ENCODE measurements at regions not wholly inside any gene's neighbourhood (a gene's known extent, or its start where the extent isn't known, plus 50 kb on each side); places are given as distances from the start of the nearest gene placed in this dataset.

DNA sequence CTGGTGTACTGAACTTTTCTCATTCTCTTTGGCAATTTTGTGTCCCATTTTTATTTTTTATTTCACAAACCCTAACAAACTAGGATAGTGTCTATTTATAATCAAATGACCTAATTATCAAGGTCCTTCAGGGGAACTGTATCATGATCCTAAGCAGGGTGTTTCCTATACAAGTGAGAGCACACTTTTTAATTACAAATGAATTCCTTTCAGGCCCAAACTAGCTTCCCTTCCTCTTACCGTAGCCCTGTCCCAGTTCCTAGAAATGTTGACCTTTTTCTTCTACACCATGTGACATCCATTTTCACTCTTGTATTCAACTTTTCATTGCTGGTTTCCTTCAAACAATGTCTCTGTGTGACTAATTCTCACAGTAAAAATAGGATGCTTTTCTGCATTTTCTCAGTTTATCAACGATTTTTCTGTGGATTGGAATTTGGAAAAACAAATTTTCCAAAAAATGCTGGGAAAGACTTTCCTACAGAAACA is 411.4 kb downstream of the CCDC91 start:
- H3K4me1 Mint-ChIP-seq (ENCODE audit: low read depth in 2 of 2): no peaks in the 10 kb centered on the region
- ATAC-seq (replicated peaks) (no peak), DNase-seq (no peak)
- no peaks in the 10 kb centered on the region for H3K9me3 Mint-ChIP-seq
- no peaks in the 10 kb centered on the region for H3K36me3 Mint-ChIP-seq (ENCODE audit: insufficient read depth)
- no peak overlapping the region for H3K4me3 Mint-ChIP-seq
- no peaks in the 10 kb centered on the region for H3K27me3 Mint-ChIP-seq
- H3K27ac Mint-ChIP-seq: no peak overlapping the region

- no peak for ATAC-seq (replicated peaks)
- no peak for DNase-seq
- no peak overlapping the region for H3K27ac Mint-ChIP-seq
- no peaks in the 10 kb centered on the region for H3K27me3 Mint-ChIP-seq
- peaks cover 7 to 9% of the 10 kb centered on the region in 2 donors for H3K9me3 Mint-ChIP-seq
- no peaks in the 10 kb centered on the region for H3K4me1 Mint-ChIP-seq (ENCODE audit: low read depth in 2 of 2)
- H3K36me3 Mint-ChIP-seq (ENCODE audit: insufficient read depth): no peaks in the 10 kb centered on the region
- no peak overlapping the region for H3K4me3 Mint-ChIP-seq
Measured at GRCh38 chr12:28602786-28603185, 412.5 kb downstream of the CCDC91 start.

DNA sequence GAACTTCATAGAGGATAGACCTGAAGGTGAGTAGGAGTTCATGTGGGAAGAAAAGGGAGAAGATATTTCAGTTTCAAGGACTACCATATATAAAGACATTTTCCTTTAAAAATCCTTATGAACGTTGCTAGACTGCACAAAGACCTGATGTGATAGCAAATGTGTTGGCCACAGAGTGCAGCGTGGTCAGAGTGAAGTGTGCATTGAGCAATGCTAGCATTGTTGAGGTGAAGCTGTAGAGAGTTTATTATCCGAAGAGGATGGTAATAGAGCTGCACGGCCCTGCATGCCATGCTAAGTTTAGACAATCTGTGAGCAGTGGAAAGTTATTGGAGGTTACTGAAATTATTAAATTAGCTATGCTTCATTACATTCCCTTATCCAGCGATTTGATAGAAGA is 413.0 kb downstream of the CCDC91 start:
- H3K27ac Mint-ChIP-seq: no peak overlapping the region
- ATAC-seq (replicated peaks) (no peak), DNase-seq (no peak)
- H3K27me3 Mint-ChIP-seq: no peaks in the 10 kb centered on the region
- H3K36me3 Mint-ChIP-seq (ENCODE audit: insufficient read depth): no peaks in the 10 kb centered on the region
- no peak overlapping the region for H3K4me3 Mint-ChIP-seq
- H3K9me3 Mint-ChIP-seq: peaks cover 11 to 13% of the 10 kb centered on the region in 2 donors
- no peaks in the 10 kb centered on the region for H3K4me1 Mint-ChIP-seq (ENCODE audit: low read depth in 2 of 2)

GRCh38 chr12:28603801-28604200 is 413.5 kb downstream of the CCDC91 start:
- Mint-ChIP-seq H3K27ac (no peak overlapping the region), H3K9me3 (peaks cover 11 to 13% of the 10 kb centered on the region in 2 donors), H3K36me3 (ENCODE audit: insufficient read depth) (no peaks in the 10 kb centered on the region), H3K4me1 (ENCODE audit: low read depth in 2 of 2) (no peaks in the 10 kb centered on the region), H3K4me3 (no peak overlapping the region), H3K27me3 (no peaks in the 10 kb centered on the region)
- ATAC-seq (replicated peaks): no peak
- no peak for DNase-seq

DNA sequence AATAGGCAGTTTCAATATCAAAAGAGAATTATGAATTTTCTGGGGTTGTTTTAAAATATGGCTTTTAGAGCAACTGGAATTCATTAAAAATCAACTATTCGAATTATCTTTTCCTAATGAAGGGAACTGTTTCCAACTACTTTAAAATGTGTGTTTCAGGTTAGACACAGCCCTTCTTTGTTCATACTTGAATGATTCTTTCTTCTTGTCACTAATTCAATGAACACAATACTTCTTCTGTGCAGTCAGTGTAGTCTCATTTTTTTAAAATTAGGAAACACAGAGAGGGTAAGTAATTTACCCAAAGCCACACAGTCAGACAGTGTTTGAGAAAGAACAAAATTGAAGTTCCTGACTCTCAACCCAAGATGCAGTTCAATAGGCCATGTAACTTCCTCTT is 414.0 kb downstream of the CCDC91 start:
- DNase-seq (no peak), ATAC-seq (replicated peaks) (no peak)
- no peaks in the 10 kb centered on the region for H3K36me3 Mint-ChIP-seq (ENCODE audit: insufficient read depth)
- no peaks in the 10 kb centered on the region for H3K4me1 Mint-ChIP-seq (ENCODE audit: low read depth in 2 of 2)
- H3K9me3 Mint-ChIP-seq: peaks cover 11 to 13% of the 10 kb centered on the region in 2 donors
- no peaks in the 10 kb centered on the region for H3K27me3 Mint-ChIP-seq
- no peak overlapping the region for H3K4me3 Mint-ChIP-seq
- H3K27ac Mint-ChIP-seq: no peak overlapping the region

DNA sequence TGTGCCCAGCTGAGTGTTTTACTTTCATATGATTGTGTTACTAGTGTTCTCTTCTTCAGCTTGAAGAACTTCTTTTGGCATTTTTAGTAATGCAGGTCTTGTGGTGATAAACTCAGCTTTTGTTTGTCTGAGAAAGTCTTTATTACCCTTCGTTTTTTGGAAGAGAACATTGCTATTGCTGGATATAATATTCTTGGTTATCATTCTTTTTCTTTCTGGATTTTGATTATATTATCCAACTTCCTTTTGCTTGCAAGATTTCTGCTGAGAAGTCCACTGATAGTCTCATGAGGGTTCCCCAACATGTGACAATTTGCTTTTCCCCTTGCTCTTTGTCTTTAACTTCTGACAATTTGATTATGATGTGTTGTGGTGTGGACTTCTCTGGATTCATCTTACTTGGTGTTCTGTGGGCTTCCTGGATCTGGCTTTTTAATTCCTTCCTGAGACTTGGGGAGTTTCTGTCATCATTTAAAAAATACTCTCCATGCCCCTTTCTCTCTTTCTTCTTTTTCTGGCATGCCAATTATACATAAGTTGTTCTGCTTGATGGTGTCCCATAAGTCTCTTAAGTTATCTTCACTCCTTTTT is 416.8 kb downstream of the CCDC91 start:
- Mint-ChIP-seq H3K4me1 (ENCODE audit: low read depth in 2 of 2) (no peaks in the 10 kb centered on the region), H3K4me3 (no peak overlapping the region), H3K36me3 (ENCODE audit: insufficient read depth) (no peaks in the 10 kb centered on the region), H3K27me3 (peaks cover 5 to 8% of the 10 kb centered on the region in 2 donors), H3K27ac (peak overlapping the region in 1 of 2 donors; percentile 35), H3K9me3 (peaks cover 11 to 21% of the 10 kb centered on the region in 2 donors)
- ATAC-seq (replicated peaks): no peak
- DNase-seq: no peak

DNA sequence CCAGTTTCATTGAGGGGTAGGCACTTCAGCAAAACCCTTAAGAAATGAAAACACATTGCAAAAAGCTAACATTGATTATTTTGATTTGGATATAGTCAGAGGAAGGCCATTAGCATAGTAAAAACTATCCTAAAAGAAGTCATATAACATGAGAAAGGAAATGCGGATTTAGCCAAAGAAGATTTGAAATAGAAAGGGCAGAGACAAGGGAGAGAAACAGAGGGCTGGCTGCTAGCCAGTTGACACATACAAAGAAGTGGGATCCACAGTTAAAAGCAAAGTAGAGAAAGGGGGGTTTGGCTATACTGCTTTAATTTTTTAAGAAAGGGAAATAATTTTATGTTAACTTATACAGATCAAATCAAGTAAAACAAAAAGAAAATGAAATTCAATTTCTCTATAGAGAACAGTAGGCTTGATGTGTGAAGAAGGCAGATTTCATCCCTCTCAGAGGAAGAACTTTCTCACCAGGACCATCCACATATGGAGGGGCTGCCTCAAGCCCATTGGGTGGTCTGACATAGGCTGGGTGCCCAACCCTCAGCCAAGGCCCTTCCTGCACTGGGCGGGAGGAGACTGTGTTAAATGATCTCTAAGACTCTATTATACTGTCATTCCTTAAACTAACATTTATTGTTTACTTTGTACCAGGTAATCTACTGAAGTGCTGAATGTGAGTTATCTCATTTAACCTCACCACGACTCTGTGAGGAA is 420.3 kb downstream of the CCDC91 start:
- Mint-ChIP-seq H3K36me3 (ENCODE audit: insufficient read depth) (no peaks in the 10 kb centered on the region), H3K4me1 (ENCODE audit: low read depth in 2 of 2) (no peaks in the 10 kb centered on the region), H3K4me3 (no peak overlapping the region), H3K27ac (no peak overlapping the region), H3K27me3 (peaks cover 5 to 20% of the 10 kb centered on the region in 2 donors), H3K9me3 (peaks cover 11 to 21% of the 10 kb centered on the region in 2 donors)
- no peak for DNase-seq
- no peak for ATAC-seq (replicated peaks)

GRCh38 chr12:28611115-28611435 is 420.8 kb downstream of the CCDC91 start:
- H3K4me1 Mint-ChIP-seq (ENCODE audit: low read depth in 2 of 2): no peaks in the 10 kb centered on the region
- H3K9me3 Mint-ChIP-seq: peaks cover 11 to 21% of the 10 kb centered on the region in 2 donors
- no peak for DNase-seq
- H3K36me3 Mint-ChIP-seq (ENCODE audit: insufficient read depth): no peaks in the 10 kb centered on the region
- H3K27ac Mint-ChIP-seq: no peak overlapping the region
- ATAC-seq (replicated peaks): no peak
- H3K27me3 Mint-ChIP-seq: peaks cover 5 to 20% of the 10 kb centered on the region in 2 donors
- no peak overlapping the region for H3K4me3 Mint-ChIP-seq

- H3K4me1 Mint-ChIP-seq (ENCODE audit: low read depth in 2 of 2): no peaks in the 10 kb centered on the region
- DNase-seq (no peak), ATAC-seq (replicated peaks) (no peak)
- peaks cover 11 to 21% of the 10 kb centered on the region in 2 donors for H3K9me3 Mint-ChIP-seq
- H3K36me3 Mint-ChIP-seq (ENCODE audit: insufficient read depth): no peaks in the 10 kb centered on the region
- no peak overlapping the region for H3K27ac Mint-ChIP-seq
- peaks cover 5 to 20% of the 10 kb centered on the region in 2 donors for H3K27me3 Mint-ChIP-seq
- H3K4me3 Mint-ChIP-seq: no peak overlapping the region
Measured at GRCh38 chr12:28611449-28611848, 421.2 kb downstream of the CCDC91 start.

DNA sequence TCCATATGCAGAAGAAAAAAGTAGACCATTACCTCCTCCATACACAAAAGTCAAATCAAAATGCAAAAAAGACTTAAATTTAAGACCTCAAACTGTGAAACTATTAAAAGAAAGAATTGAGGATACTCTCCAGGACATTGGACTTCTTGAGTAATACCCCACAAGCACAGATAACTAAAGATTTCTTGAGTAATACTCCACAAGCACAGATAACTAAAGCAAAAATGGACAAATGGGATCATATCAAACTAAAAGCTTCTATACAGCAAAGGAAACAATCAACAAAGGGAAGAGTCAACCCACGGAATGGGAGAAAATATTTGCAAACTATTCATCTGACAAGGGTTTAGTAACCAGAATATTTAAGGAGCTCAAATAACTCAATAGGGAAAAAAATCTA is 427.9 kb downstream of the CCDC91 start:
- no peaks in the 10 kb centered on the region for H3K9me3 Mint-ChIP-seq
- no peak overlapping the region for H3K27ac Mint-ChIP-seq
- H3K4me1 Mint-ChIP-seq (ENCODE audit: low read depth in 2 of 2): no peaks in the 10 kb centered on the region
- H3K4me3 Mint-ChIP-seq: no peak overlapping the region
- peaks cover 7 to 8% of the 10 kb centered on the region in 2 donors for H3K27me3 Mint-ChIP-seq
- DNase-seq: no peak
- no peaks in the 10 kb centered on the region for H3K36me3 Mint-ChIP-seq (ENCODE audit: insufficient read depth)
- no peak for ATAC-seq (replicated peaks)

DNA sequence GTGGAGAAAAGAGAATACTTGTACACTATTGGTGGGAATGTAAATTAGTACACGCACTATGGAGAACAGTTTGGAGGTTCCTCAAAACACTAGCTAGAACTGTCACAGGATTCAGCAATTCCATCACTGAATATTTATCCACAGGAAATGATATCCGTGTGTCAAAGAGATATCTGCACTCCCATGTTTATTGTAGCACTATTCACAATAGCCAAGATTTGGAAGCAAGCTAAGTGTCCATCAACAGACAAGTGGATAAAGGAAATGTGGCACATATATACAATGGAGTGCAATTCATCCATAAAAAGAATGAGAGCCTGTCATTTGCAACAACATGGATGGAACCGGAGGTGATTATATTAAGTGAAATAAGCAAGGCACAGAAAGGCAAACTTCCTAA is 428.5 kb downstream of the CCDC91 start:
- Mint-ChIP-seq H3K9me3 (no peaks in the 10 kb centered on the region), H3K27me3 (peaks cover 2 to 7% of the 10 kb centered on the region in 2 donors), H3K4me3 (no peak overlapping the region), H3K36me3 (ENCODE audit: insufficient read depth) (no peaks in the 10 kb centered on the region), H3K4me1 (ENCODE audit: low read depth in 2 of 2) (no peaks in the 10 kb centered on the region), H3K27ac (no peak overlapping the region)
- no peak for ATAC-seq (replicated peaks)
- DNase-seq: no peak

DNA sequence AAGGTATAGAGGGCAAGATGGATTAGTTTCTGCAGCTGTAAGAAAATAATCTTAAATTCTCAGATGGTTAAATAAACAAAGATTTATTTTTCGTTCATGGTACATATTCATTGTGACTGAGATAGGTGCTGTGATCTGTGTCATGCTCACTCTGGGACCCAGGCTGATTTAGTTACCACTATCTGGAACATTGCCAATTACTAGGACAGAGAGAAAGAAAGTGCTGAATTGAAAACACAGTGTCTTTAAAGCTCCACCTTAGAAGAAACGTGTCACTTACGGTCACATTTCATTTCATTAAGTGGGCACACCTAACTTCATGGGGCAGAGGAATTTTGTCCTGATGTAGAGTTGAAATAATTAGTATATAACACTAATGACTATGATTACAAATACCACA is 430.0 kb downstream of the CCDC91 start:
- peaks cover 0 to 7% of the 10 kb centered on the region in 2 donors for H3K27me3 Mint-ChIP-seq
- DNase-seq (no peak), ATAC-seq (replicated peaks) (no peak)
- no peak overlapping the region for H3K27ac Mint-ChIP-seq
- H3K4me1 Mint-ChIP-seq (ENCODE audit: low read depth in 2 of 2): no peaks in the 10 kb centered on the region
- no peaks in the 10 kb centered on the region for H3K36me3 Mint-ChIP-seq (ENCODE audit: insufficient read depth)
- no peaks in the 10 kb centered on the region for H3K9me3 Mint-ChIP-seq
- H3K4me3 Mint-ChIP-seq: no peak overlapping the region

DNA sequence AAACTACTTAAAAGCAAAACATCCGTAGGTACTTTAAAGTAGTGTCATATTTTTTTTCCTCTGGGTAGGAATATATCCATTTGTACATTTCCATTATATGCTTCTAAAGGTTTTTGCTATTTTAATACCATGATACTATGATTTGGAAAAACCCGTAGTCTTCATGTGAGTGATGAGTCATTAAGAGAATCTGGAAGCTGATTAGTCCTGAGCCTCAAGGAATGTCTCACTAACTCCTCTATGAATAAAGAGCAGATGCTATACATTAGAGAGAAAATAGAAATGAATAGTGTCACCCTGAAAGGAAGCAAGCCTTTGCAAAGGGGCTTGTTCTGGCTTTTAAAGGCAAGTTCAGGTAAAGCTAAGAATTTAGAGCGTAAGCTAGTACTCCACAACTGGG is 432.1 kb downstream of the CCDC91 start:
- DNase-seq: no peak
- no peaks in the 10 kb centered on the region for H3K36me3 Mint-ChIP-seq (ENCODE audit: insufficient read depth)
- H3K4me3 Mint-ChIP-seq: no peak overlapping the region
- no peaks in the 10 kb centered on the region for H3K4me1 Mint-ChIP-seq (ENCODE audit: low read depth in 2 of 2)
- H3K27me3 Mint-ChIP-seq: peaks cover 0 to 7% of the 10 kb centered on the region in 2 donors
- no peaks in the 10 kb centered on the region for H3K9me3 Mint-ChIP-seq
- no peak for ATAC-seq (replicated peaks)
- H3K27ac Mint-ChIP-seq: no peak overlapping the region

GRCh38 chr12:28626504-28626903 is 436.2 kb downstream of the CCDC91 start:
- Mint-ChIP-seq H3K27ac (no peak overlapping the region), H3K36me3 (ENCODE audit: insufficient read depth) (no peaks in the 10 kb centered on the region)

More at GRCh38 chr12:28626504-28626903, 436.2 kb downstream of the CCDC91 start:
- no peak overlapping the region for H3K4me3 Mint-ChIP-seq
- no peaks in the 10 kb centered on the region for H3K9me3 Mint-ChIP-seq
- no peaks in the 10 kb centered on the region for H3K4me1 Mint-ChIP-seq (ENCODE audit: low read depth in 2 of 2)
- no peak for ATAC-seq (replicated peaks)
- no peak for DNase-seq
- H3K27me3 Mint-ChIP-seq: no peaks in the 10 kb centered on the region

All from effector memory CD8-positive, alpha-beta T cell (primary cell).